HG03354 (cell line): ENCODE measurements at regions not wholly inside any gene's neighbourhood (a gene's known extent, or its start where the extent isn't known, plus 50 kb on each side); places are given as distances from the start of the nearest gene placed in this dataset.

Source experiments
- ATAC-seq: cut with Tn5 transposase; IDR thresholded peaks from one replicate; pipeline ENCODE4 v1.9.1; 2021; ENCODE audit warnings: mild to moderate bottlenecking; ENCODE audit not compliant: unreplicated experiment, poor library complexity, severe bottlenecking

DNA sequence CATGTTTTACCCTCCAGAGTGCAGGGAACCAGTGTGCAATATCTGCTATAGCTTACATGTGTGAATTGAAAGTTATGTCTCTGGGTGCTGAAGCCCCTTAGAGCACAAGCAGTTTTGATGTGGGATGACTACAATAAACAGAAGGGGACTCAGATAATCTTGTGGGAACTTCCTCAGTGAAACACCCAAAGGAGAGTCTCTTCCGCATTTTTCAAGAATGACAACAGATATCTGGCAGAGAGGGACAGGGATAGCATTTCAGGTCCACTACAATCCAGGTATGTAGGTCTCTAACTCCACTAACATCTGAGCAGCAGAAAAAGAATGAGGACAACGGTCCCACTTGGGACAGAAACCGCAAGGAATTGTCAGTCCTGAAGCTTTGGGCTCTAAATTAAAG, 67.6 kb upstream of the PDE4B start:
- ATAC-seq: no peak

- no peak for ATAC-seq
Observed at GRCh38 chr1:65728504-65728903, 64.2 kb upstream of the PDE4B start.

- ATAC-seq: no peak
Observed at GRCh38 chr1:65729259-65729658, 63.4 kb upstream of the PDE4B start.

- ATAC-seq: no peak
Observed at GRCh38 chr1:65734979-65735378, 57.7 kb upstream of the PDE4B start.

DNA sequence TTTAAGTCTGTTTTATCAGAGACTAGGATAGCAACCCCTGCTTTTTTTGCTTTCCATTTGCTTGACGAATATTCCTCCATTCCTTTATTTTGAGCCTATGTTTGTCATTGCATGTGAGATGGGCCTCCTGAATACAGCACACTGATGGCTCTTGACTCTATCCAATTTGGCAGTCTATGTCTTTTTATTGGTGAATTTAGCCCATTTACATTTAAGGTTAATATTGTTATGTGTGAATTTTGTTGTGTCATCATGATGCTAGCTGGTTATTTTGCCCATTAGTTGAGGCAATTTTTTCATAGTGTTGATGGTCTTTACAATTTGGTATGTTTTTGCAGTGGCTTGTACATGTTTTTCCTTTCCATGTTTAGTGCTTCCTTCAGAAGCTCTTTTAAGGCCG, 50.7 kb upstream of the PDE4B start:
- no peak for ATAC-seq
